Ovary (tissue), 3 donors: ENCODE measurements at regions not wholly inside any gene's neighbourhood (a gene's known extent, or its start where the extent isn't known, plus 50 kb on each side); places are given as distances from the start of the nearest gene placed in this dataset.

Experiments used
- CTCF ChIP-seq, 3 donors: fragments of 450-650 bp in 2 of 3; fragments of 200-600 bp in 1 of 3; IDR thresholded peaks; one replicate each; pipeline versions ENCODE4 v1.5.1 to v1.8.0; 2016 to 2022; ENCODE audit warnings: antibody characterized with exemption in 3 of 3, mild to moderate bottlenecking in 1 of 3
- EP300 ChIP-seq: sonication (generic); formaldehyde crosslinking; IDR thresholded peaks from one replicate; pipeline ENCODE4 v1.6.1; 2017; ENCODE audit warnings: antibody characterized with exemption
- POLR2A ChIP-seq: fragments of 450-650 bp; IDR thresholded peaks from one replicate; pipeline ENCODE4 v1.6.1; 2017; ENCODE audit warnings: antibody characterized with exemption, mild to moderate bottlenecking, moderate library complexity
- donor health status: DM: no; HTN: no; CAD: no.

DNA sequence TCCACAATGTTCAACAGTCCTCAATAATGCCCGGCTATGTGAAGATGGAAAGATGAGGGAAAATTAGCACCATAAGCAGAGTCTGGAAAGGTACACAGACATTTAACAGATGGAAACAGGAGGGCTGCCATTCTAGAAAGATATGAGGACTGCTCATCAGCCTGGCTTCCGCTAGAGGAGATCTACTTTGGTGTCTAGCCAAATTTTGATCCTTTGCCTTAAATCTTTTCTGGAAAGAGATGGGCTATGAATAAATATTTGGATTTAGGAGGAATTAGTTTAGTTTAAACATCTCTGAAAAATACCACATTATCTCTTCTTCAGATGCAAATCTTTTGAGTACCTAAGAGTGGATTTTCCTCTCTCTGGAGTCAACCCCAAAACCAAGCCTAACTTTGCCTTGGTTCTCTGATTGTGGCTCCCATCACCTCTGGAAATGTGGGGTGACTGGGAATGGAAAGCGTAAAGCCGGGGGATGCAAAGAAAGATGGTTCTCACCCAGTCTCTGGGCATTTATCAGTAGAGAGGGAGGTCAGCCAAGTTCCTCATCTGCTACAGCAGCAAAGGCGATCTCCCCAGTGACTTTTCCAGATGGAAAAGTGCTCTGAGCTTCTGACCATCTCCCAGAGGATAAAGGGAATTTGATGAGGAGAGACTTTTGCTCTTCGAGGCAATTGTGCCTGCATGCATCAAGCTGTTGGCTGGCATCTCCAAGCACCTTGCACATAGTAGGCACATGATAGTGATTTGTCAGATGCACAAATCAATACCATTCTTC lies 410.6 kb downstream of the ZNF521 start:
- no peak for TF ChIP-seq CTCF (IDR thresholded peaks at IDR 0.05)
- no peak for TF ChIP-seq POLR2A
- no peak for TF ChIP-seq EP300
